ENCODE measurements at regions not wholly inside any gene's neighbourhood (a gene's known extent, or its start where the extent isn't known, plus 50 kb on each side); places are given as distances from the start of the nearest gene placed in this dataset.

- Mint-ChIP-seq H3K27me3 (ENCODE audit: low read depth) (no peaks in the 10 kb centered on the region), H3K27ac (no peak overlapping the region), H3K36me3 (ENCODE audit: low read depth) (no peaks in the 10 kb centered on the region), H3K4me1 (peaks cover 6% of the 10 kb centered on the region), H3K4me3 (no peak overlapping the region), H3K9me3 (no peaks in the 10 kb centered on the region)
- TF ChIP-seq CTCF (IDR thresholded peaks at IDR 0.05; ENCODE audit: unreplicated experiment in 3 of 3) = no peak
Measured at GRCh38 chr5:108636135-108636853, 111.4 kb upstream of the FER start.

- H3K36me3 Mint-ChIP-seq (ENCODE audit: low read depth) = no peaks in the 10 kb centered on the region
- H3K4me1 Mint-ChIP-seq = peaks cover 6% of the 10 kb centered on the region
- H3K4me3 Mint-ChIP-seq = no peak overlapping the region
- H3K27ac Mint-ChIP-seq = no peak overlapping the region
- no peaks in the 10 kb centered on the region for H3K9me3 Mint-ChIP-seq
- no peak for TF ChIP-seq CTCF (IDR thresholded peaks at IDR 0.05; ENCODE audit: unreplicated experiment in 3 of 3)
- H3K27me3 Mint-ChIP-seq (ENCODE audit: low read depth) = no peaks in the 10 kb centered on the region
Measured at GRCh38 chr5:108634617-108635288, 112.9 kb upstream of the FER start.

GRCh38 chr5:108634010-108634616, 113.6 kb upstream of the FER start:
- Mint-ChIP-seq H3K4me3 (no peak overlapping the region), H3K27ac (no peak overlapping the region), H3K9me3 (no peaks in the 10 kb centered on the region), H3K27me3 (ENCODE audit: low read depth) (no peaks in the 10 kb centered on the region), H3K4me1 (peaks cover 6% of the 10 kb centered on the region), H3K36me3 (ENCODE audit: low read depth) (no peaks in the 10 kb centered on the region)
- no peak for TF ChIP-seq CTCF (IDR thresholded peaks at IDR 0.05; ENCODE audit: unreplicated experiment in 3 of 3)

- Mint-ChIP-seq H3K9me3 (no peaks in the 10 kb centered on the region), H3K36me3 (ENCODE audit: low read depth) (no peaks in the 10 kb centered on the region), H3K4me3 (no peak overlapping the region), H3K27me3 (ENCODE audit: low read depth) (no peaks in the 10 kb centered on the region), H3K27ac (no peak overlapping the region), H3K4me1 (peaks cover 6% of the 10 kb centered on the region)
- TF ChIP-seq CTCF (IDR thresholded peaks at IDR 0.05; ENCODE audit: unreplicated experiment in 3 of 3) = no peak
Measured at GRCh38 chr5:108629779-108630528, 117.7 kb upstream of the FER start.

- no peaks in the 10 kb centered on the region for H3K9me3 Mint-ChIP-seq
- TF ChIP-seq CTCF (IDR thresholded peaks at IDR 0.05; ENCODE audit: unreplicated experiment in 3 of 3) = no peak
- H3K4me3 Mint-ChIP-seq = no peak overlapping the region
- no peaks in the 10 kb centered on the region for H3K4me1 Mint-ChIP-seq
- no peak overlapping the region for H3K27ac Mint-ChIP-seq
- H3K36me3 Mint-ChIP-seq (ENCODE audit: low read depth) = no peaks in the 10 kb centered on the region
- no peaks in the 10 kb centered on the region for H3K27me3 Mint-ChIP-seq (ENCODE audit: low read depth)
Measured at GRCh38 chr5:108625654-108626053, 122.0 kb upstream of the FER start.

All from nephron (organoid).